ENCODE measurements at regions not wholly inside any gene's neighbourhood (a gene's known extent, or its start where the extent isn't known, plus 50 kb on each side); places are given as distances from the start of the nearest gene placed in this dataset.

DNA sequence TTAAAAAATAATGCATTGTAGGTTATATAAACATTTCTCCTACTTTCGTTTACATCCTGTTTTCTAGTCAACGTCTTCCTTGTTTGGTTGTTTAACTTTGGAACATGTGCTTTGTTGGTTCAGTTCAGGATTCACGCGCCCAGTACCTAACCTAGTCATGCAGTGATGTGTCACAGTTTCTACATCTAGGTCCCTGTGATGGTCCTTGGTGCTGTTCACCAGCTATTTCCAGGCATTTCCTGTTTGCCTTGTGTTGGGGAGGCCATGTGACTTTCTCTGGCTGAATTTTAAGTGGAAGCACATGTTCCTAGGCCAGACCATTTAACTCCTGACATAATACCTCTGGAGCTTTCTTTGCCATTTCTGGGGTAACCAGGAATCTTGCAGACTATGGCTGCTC, 292.3 kb downstream of the SMARCA2 start:
- ATAC-seq (no peak), DNase-seq (ENCODE audit: low read depth, low spot score) (no peak)
- in situ Hi-C loops (cut with HindIII; ENCODE audit: low pct_unique_long_range_greater_than_20kb, low sequenced_read_pairs): no loop called here

DNA sequence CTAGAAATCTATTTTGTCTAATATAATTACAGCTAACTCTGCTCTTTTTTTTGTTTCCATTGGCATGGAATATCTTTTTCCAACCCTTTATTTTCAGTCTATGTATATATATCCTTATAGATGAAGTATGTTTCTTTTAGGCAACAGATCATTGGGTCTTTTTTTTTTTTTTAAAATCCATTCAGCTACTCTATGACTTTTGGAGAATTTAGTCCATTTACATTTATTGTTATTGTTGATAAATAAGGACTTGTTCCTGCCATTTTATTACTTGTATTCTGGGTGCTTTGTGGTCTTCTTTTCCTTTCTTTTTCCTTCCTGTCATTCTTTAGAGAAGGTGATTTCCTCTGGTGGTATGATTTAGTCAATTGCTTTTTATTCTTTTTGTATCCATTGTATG, 296.8 kb downstream of the SMARCA2 start:
- Histone ChIP-seq H3K27me3 (ENCODE audit: control insufficient read depth, insufficient read depth, low read length) (no peaks in the 10 kb centered on the region), H3K9me3 (ENCODE audit: control insufficient read depth, insufficient read depth, low read depth, low read length) (no peaks in the 10 kb centered on the region), H3K4me1 (ENCODE audit: control insufficient read depth, insufficient read depth, low read length) (no peaks in the 10 kb centered on the region), H3K4me3 (ENCODE audit: low read depth in 2 of 2, low read length in 2 of 2) (no peak overlapping the region), H3K27ac (ENCODE audit: low read length) (no peak overlapping the region), H3K36me3 (ENCODE audit: control insufficient read depth, insufficient read depth, low read length) (no peaks in the 10 kb centered on the region)
- intact Hi-C loops (cut with micrococcal nuclease; ENCODE audit: unreplicated experiment): no loop called here
- BruUV-seq (replicated peaks): no TSS peak
- TF ChIP-seq, protein P1, sequence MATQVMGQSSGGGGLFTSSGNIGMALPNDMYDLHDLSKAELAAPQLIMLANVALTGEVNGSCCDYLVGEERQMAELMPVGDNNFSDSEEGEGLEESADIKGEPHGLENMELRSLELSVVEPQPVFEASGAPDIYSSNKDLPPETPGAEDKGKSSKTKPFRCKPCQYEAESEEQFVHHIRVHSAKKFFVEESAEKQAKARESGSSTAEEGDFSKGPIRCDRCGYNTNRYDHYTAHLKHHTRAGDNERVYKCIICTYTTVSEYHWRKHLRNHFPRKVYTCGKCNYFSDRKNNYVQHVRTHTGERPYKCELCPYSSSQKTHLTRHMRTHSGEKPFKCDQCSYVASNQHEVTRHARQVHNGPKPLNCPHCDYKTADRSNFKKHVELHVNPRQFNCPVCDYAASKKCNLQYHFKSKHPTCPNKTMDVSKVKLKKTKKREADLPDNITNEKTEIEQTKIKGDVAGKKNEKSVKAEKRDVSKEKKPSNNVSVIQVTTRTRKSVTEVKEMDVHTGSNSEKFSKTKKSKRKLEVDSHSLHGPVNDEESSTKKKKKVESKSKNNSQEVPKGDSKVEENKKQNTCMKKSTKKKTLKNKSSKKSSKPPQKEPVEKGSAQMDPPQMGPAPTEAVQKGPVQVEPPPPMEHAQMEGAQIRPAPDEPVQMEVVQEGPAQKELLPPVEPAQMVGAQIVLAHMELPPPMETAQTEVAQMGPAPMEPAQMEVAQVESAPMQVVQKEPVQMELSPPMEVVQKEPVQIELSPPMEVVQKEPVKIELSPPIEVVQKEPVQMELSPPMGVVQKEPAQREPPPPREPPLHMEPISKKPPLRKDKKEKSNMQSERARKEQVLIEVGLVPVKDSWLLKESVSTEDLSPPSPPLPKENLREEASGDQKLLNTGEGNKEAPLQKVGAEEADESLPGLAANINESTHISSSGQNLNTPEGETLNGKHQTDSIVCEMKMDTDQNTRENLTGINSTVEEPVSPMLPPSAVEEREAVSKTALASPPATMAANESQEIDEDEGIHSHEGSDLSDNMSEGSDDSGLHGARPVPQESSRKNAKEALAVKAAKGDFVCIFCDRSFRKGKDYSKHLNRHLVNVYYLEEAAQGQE (IDR thresholded peaks at IDR 0.05; ENCODE audit: insufficient read depth in 1 of 2, low read depth in 2 of 2, low read length in 1 of 2): no peak
- TF ChIP-seq, protein P2, sequence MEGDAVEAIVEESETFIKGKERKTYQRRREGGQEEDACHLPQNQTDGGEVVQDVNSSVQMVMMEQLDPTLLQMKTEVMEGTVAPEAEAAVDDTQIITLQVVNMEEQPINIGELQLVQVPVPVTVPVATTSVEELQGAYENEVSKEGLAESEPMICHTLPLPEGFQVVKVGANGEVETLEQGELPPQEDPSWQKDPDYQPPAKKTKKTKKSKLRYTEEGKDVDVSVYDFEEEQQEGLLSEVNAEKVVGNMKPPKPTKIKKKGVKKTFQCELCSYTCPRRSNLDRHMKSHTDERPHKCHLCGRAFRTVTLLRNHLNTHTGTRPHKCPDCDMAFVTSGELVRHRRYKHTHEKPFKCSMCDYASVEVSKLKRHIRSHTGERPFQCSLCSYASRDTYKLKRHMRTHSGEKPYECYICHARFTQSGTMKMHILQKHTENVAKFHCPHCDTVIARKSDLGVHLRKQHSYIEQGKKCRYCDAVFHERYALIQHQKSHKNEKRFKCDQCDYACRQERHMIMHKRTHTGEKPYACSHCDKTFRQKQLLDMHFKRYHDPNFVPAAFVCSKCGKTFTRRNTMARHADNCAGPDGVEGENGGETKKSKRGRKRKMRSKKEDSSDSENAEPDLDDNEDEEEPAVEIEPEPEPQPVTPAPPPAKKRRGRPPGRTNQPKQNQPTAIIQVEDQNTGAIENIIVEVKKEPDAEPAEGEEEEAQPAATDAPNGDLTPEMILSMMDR (IDR thresholded peaks at IDR 0.05): no peak
- TF ChIP-seq SIN3A (IDR thresholded peaks at IDR 0.05; ENCODE audit: borderline replicate concordance, insufficient read depth, low read depth, low read length) (no peak), TCF7L2 (IDR thresholded peaks at IDR 0.05; ENCODE audit: low read depth, low read length) (no peak), POLR2AphosphoS5 (IDR thresholded peaks at IDR 0.05; ENCODE audit: low read depth, low read length) (no peak)
- ChIA-PET POLR2A (no interaction called here), CTCF (no interaction called here)
- ATAC-seq (no peak), DNase-seq (ENCODE audit: low read depth, low spot score) (no peak)
- in situ Hi-C loops (cut with HindIII; ENCODE audit: low pct_unique_long_range_greater_than_20kb, low sequenced_read_pairs): no loop called here

More for the DNA sequence above, 292.3 kb downstream of the SMARCA2 start:
- Histone ChIP-seq H3K36me3 (ENCODE audit: control insufficient read depth, insufficient read depth, low read length) (no peaks in the 10 kb centered on the region), H3K4me1 (ENCODE audit: control insufficient read depth, insufficient read depth, low read length) (no peaks in the 10 kb centered on the region), H3K4me3 (ENCODE audit: low read depth in 2 of 2, low read length in 2 of 2) (no peak overlapping the region), H3K27ac (ENCODE audit: low read length) (no peak overlapping the region), H3K9me3 (ENCODE audit: control insufficient read depth, insufficient read depth, low read depth, low read length) (no peaks in the 10 kb centered on the region), H3K27me3 (ENCODE audit: control insufficient read depth, insufficient read depth, low read length) (no peaks in the 10 kb centered on the region)
- intact Hi-C loops (cut with micrococcal nuclease; ENCODE audit: unreplicated experiment): no loop called here
- ChIA-PET POLR2A (no interaction called here), CTCF (no interaction called here)
- TF ChIP-seq, protein P1 (IDR thresholded peaks at IDR 0.05; ENCODE audit: insufficient read depth in 1 of 2, low read depth in 2 of 2, low read length in 1 of 2): no peak
- no peak for TF ChIP-seq TCF7L2 (IDR thresholded peaks at IDR 0.05; ENCODE audit: low read depth, low read length)
- TF ChIP-seq SIN3A (IDR thresholded peaks at IDR 0.05; ENCODE audit: borderline replicate concordance, insufficient read depth, low read depth, low read length): no peak
- TF ChIP-seq, protein P2 (IDR thresholded peaks at IDR 0.05): no peak
- no peak for TF ChIP-seq POLR2AphosphoS5 (IDR thresholded peaks at IDR 0.05; ENCODE audit: low read depth, low read length)
- BruUV-seq (replicated peaks): no TSS peak

Measured in Panc1 (cell line).